ENCODE measurements at regions not wholly inside any gene's neighbourhood (a gene's known extent, or its start where the extent isn't known, plus 50 kb on each side); places are given as distances from the start of the nearest gene placed in this dataset.

DNA sequence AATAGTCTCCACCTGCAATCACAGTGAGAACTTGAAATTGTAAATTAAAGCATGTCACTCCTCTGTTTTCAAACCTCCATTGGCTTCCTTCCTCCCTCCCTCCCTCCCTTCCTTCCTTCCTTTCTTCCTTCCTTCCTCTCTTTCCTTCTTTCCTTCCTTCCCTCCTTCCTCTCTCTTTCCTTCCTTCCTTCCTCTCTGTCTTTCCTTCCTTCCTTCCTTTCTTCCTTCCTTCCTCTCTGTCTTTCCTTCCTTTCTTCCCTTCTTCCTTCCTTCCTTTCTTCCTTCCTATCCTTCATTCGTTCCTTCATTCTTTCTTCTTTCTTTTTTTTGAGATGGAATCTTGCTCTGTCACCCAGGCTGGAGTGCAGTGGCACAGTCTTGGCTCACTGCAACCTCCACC is 595.0 kb upstream of the ZNF608 start:
- TF ChIP-seq ZNF274 (IDR thresholded peaks at IDR 0.05; ENCODE audit: low read depth, low read length) (no peak), YY1 (IDR thresholded peaks at IDR 0.05; ENCODE audit: insufficient read depth, insufficient read length) (no peak)
